ENCODE measurements at regions not wholly inside any gene's neighbourhood (a gene's known extent, or its start where the extent isn't known, plus 50 kb on each side); places are given as distances from the start of the nearest gene placed in this dataset.
"Not testable (repeated sequence)": the region's sequence is repeated elsewhere in the genome, so short reads cannot be mapped to it uniquely, and the experiment has no call there.

GRCh38 chr2:22167256-22167655 lies 1043.5 kb downstream of the TDRD15 start:
- TF ChIP-seq, protein P1, sequence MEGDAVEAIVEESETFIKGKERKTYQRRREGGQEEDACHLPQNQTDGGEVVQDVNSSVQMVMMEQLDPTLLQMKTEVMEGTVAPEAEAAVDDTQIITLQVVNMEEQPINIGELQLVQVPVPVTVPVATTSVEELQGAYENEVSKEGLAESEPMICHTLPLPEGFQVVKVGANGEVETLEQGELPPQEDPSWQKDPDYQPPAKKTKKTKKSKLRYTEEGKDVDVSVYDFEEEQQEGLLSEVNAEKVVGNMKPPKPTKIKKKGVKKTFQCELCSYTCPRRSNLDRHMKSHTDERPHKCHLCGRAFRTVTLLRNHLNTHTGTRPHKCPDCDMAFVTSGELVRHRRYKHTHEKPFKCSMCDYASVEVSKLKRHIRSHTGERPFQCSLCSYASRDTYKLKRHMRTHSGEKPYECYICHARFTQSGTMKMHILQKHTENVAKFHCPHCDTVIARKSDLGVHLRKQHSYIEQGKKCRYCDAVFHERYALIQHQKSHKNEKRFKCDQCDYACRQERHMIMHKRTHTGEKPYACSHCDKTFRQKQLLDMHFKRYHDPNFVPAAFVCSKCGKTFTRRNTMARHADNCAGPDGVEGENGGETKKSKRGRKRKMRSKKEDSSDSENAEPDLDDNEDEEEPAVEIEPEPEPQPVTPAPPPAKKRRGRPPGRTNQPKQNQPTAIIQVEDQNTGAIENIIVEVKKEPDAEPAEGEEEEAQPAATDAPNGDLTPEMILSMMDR (IDR thresholded peaks at IDR 0.05; ENCODE audit: insufficient read depth, low read length, poor library complexity, severe bottlenecking), result no peak
- Histone ChIP-seq H3K27me3 (ENCODE audit: control insufficient read depth, insufficient read depth, low read length) (no peaks in the 10 kb centered on the region), H3K4me3 (ENCODE audit: low read depth, low read length) (no peak overlapping the region), H3K36me3 (ENCODE audit: control insufficient read depth, insufficient read depth, low read length) (no peaks in the 10 kb centered on the region)
- no peak for DNase-seq (ENCODE audit: low read depth)

GRCh38 chr2:22175003-22175402 lies 1051.2 kb downstream of the TDRD15 start:
- no peak for DNase-seq (ENCODE audit: low read depth)

DNA sequence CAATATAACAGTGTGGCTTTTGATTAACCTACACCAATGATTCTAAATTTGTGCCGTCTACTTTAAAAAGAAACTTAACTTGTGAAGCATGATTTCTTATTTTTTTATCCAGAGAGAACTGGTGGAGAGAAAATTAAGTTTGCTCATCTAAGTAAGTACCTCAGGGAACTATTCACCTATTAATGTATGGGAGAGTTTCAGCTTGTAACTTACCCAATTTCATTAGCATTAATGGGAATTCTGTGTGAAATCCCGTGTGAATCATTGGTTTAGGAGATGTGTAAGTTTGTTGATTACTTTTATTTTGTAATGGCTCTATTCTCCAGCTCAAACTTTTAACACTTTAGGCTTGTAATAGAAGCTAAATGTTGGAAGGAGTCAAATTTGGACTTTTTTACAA lies 1061.5 kb downstream of the TDRD15 start:
- no peak for DNase-seq (ENCODE audit: low read depth)
- Histone ChIP-seq H3K27me3 (ENCODE audit: control insufficient read depth, insufficient read depth, low read length) (no peaks in the 10 kb centered on the region), H3K4me3 (ENCODE audit: low read depth, low read length) (no peak overlapping the region), H3K36me3 (ENCODE audit: control insufficient read depth, insufficient read depth, low read length) (no peaks in the 10 kb centered on the region)
- TF ChIP-seq, protein P1 (IDR thresholded peaks at IDR 0.05; ENCODE audit: insufficient read depth, low read length, poor library complexity, severe bottlenecking), result no peak

More at GRCh38 chr2:22175003-22175402, 1051.2 kb downstream of the TDRD15 start:
- H3K27me3 ChIP-seq (ENCODE audit: control insufficient read depth, insufficient read depth, low read length), result no peaks in the 10 kb centered on the region
- TF ChIP-seq, protein P1 (IDR thresholded peaks at IDR 0.05; ENCODE audit: insufficient read depth, low read length, poor library complexity, severe bottlenecking), result no peak
- no peak overlapping the region for H3K4me3 ChIP-seq (ENCODE audit: low read depth, low read length)
- no peaks in the 10 kb centered on the region for H3K36me3 ChIP-seq (ENCODE audit: control insufficient read depth, insufficient read depth, low read length)

DNA sequence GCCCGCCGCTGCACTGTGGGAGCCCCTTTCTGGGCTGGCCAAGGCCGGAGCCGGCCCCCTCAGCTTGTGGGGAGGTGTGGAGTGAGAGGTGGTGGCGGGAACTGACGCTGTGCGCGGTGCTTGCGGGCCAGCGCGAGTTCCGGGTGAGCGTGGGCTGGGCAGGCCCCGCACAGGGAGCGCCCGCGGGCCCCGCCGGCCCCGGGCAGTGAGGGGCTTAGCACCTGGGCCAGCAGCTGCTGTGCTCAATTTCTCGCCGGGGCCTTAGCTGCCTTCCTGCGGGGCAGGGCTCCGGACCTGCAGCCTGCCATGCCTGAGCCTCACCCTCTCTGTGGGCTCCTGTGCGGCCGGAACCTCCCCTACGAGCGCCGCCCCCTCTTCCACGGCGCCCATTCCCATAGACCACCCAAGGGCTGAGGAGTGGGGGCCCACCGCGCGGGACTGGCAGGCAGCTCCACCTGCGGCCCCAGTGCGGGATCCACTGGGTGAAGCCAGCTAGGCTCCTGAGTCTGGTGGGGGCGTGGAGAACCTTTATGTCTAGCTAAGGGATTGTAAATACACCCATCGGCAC lies 1062.6 kb downstream of the TDRD15 start:
- not testable (repeated sequence) for DNase-seq (ENCODE audit: low read depth); H3K27me3 ChIP-seq (ENCODE audit: control insufficient read depth, insufficient read depth, low read length); H3K4me3 ChIP-seq (ENCODE audit: low read depth, low read length); H3K36me3 ChIP-seq (ENCODE audit: control insufficient read depth, insufficient read depth, low read length)

GRCh38 chr2:22189893-22190480 lies 1066.2 kb downstream of the TDRD15 start:
- Histone ChIP-seq H3K4me3 (ENCODE audit: low read depth, low read length) (no peak overlapping the region), H3K36me3 (ENCODE audit: control insufficient read depth, insufficient read depth, low read length) (no peaks in the 10 kb centered on the region), H3K27me3 (ENCODE audit: control insufficient read depth, insufficient read depth, low read length) (no peaks in the 10 kb centered on the region)
- DNase-seq (ENCODE audit: low read depth), result no peak
- TF ChIP-seq, protein P1 (IDR thresholded peaks at IDR 0.05; ENCODE audit: insufficient read depth, low read length, poor library complexity, severe bottlenecking), result no peak

DNA sequence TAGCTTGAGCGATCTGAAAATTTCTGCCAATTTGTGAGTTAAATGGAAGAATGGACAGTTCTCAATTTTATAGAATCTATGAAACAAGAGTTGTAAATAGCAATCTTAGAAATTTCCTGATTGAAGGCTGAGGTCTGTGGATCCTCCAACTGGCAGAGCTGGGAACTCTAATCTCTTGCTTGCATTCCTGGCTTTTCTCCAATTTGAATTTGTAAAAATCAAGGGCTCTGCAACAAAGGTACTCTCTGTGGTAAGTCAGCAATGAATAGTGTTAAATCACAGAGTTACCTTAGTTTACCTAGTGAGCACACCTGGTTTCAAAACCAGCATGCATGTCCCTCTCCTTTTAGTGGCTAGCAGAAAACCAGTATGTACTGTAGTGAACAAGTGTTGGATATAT lies 1070.5 kb downstream of the TDRD15 start:
- H3K36me3 ChIP-seq (ENCODE audit: control insufficient read depth, insufficient read depth, low read length), result no peaks in the 10 kb centered on the region
- no peaks in the 10 kb centered on the region for H3K27me3 ChIP-seq (ENCODE audit: control insufficient read depth, insufficient read depth, low read length)
- no peak overlapping the region for H3K4me3 ChIP-seq (ENCODE audit: low read depth, low read length)
- TF ChIP-seq, protein P1 (IDR thresholded peaks at IDR 0.05; ENCODE audit: insufficient read depth, low read length, poor library complexity, severe bottlenecking), result no peak
- no peak for DNase-seq (ENCODE audit: low read depth)

Data from kidney epithelial cell (primary cell).